Activated T-cell treated with anti-CD3 and anti-CD28 coated beads, Interleukin-2, amount 50 U/mL, for 4 hours (primary cell): ENCODE measurements at regions not wholly inside any gene's neighbourhood (a gene's known extent, or its start where the extent isn't known, plus 50 kb on each side); places are given as distances from the start of the nearest gene placed in this dataset.

Experiments
- ATAC-seq, 2 donors: fragments of 200-7000 bp; cut with Tn5 transposase; one replicate each; pipeline ENCODE4 v1.10.0; 2021
- DNase-seq: peaks from one replicate; pipeline ENCODE4 v3.0.0-alpha.2; 2020
- H3K27me3 Mint-ChIP-seq: one replicate; pipeline ENCODE4 v1.8.0; 2021; ENCODE audit warnings: low read depth, mixed read lengths
- H3K36me3 Mint-ChIP-seq: one replicate; pipeline ENCODE4 v1.8.0; 2022; ENCODE audit warnings: mixed read lengths; ENCODE audit not compliant: insufficient read depth
- H3K4me1 Mint-ChIP-seq: one replicate; pipeline ENCODE4 v1.8.0; 2021; ENCODE audit warnings: low read depth, mixed read lengths
- H3K4me3 Mint-ChIP-seq: one replicate; pipeline ENCODE4 v1.8.0; 2021; ENCODE audit warnings: mild to moderate bottlenecking, moderate library complexity, mixed read lengths
- H3K9me3 Mint-ChIP-seq: one replicate; pipeline ENCODE4 v1.8.0; 2021; ENCODE audit warnings: mixed read lengths

GRCh38 chr3:5657106-5657505 lies 469.6 kb downstream of the EDEM1 start:
- no peaks in the 10 kb centered on the region for H3K36me3 Mint-ChIP-seq
- DNase-seq (no peak), ATAC-seq (no peak)
- H3K4me3 Mint-ChIP-seq = no peak overlapping the region
- no peaks in the 10 kb centered on the region for H3K4me1 Mint-ChIP-seq
- no peaks in the 10 kb centered on the region for H3K27me3 Mint-ChIP-seq
- peaks cover 16% of the 10 kb centered on the region for H3K9me3 Mint-ChIP-seq

DNA sequence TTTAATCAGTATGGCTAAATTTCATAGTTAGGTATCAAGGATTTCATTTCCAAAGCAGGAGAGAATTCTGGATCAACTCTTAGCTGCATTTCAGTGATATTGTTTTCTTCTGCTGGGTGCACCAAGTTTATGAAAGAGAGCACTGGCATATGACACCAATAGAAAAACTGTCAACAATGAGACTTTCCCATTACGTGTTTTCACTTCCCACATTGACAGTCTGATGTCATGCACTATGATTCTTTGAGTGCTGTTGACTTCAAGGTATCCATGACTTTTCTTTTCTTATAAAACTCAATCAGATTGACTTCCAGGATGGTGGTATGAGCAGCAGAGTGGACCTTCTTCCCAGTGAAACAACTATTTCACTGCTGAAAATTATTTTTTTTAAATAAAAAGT lies 476.1 kb downstream of the EDEM1 start:
- Mint-ChIP-seq H3K36me3 (no peaks in the 10 kb centered on the region), H3K4me1 (no peaks in the 10 kb centered on the region), H3K4me3 (no peak overlapping the region), H3K27me3 (no peaks in the 10 kb centered on the region), H3K9me3 (peaks cover 46% of the 10 kb centered on the region)
- DNase-seq = no peak
- ATAC-seq = no peak

GRCh38 chr3:5666455-5666854 lies 478.9 kb downstream of the EDEM1 start:
- Mint-ChIP-seq H3K36me3 (no peaks in the 10 kb centered on the region), H3K9me3 (peaks cover 41% of the 10 kb centered on the region), H3K4me1 (no peaks in the 10 kb centered on the region), H3K4me3 (no peak overlapping the region), H3K27me3 (no peaks in the 10 kb centered on the region)
- DNase-seq (no peak), ATAC-seq (no peak)

DNA sequence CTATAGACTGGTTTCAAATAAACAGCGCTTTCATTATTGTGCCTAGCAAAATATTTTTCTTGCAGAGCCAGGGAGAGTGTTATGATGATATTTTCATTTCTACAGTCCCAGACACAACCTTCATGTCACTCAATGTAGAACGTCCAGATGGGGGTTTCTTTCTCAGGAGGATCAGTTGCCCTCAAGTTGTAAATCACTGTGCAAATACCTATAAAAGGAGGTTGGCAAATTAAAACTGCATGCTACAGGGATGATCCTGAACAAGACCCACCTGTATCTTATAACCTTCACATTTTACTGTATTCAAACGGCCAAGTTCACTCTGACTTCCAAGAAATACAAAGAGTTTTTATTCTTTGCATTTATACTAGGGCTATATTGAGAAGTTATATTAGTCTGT lies 486.0 kb downstream of the EDEM1 start:
- ATAC-seq (no peak), DNase-seq (no peak)
- Mint-ChIP-seq H3K36me3 (no peaks in the 10 kb centered on the region), H3K4me1 (no peaks in the 10 kb centered on the region), H3K27me3 (no peaks in the 10 kb centered on the region), H3K9me3 (peaks cover 12% of the 10 kb centered on the region), H3K4me3 (no peak overlapping the region)

- no peak overlapping the region for H3K4me3 Mint-ChIP-seq
- no peaks in the 10 kb centered on the region for H3K36me3 Mint-ChIP-seq
- ATAC-seq = no peak
- no peaks in the 10 kb centered on the region for H3K27me3 Mint-ChIP-seq
- DNase-seq = no peak
- no peaks in the 10 kb centered on the region for H3K4me1 Mint-ChIP-seq
- H3K9me3 Mint-ChIP-seq = peaks cover 19% of the 10 kb centered on the region
Measured at GRCh38 chr3:5675319-5675718, 487.8 kb downstream of the EDEM1 start.

GRCh38 chr3:5677555-5677954 lies 490.0 kb downstream of the EDEM1 start:
- Mint-ChIP-seq H3K36me3 (no peaks in the 10 kb centered on the region), H3K27me3 (no peaks in the 10 kb centered on the region), H3K4me3 (no peak overlapping the region), H3K9me3 (peaks cover 19% of the 10 kb centered on the region), H3K4me1 (no peaks in the 10 kb centered on the region)
- no peak for ATAC-seq
- no peak for DNase-seq

DNA sequence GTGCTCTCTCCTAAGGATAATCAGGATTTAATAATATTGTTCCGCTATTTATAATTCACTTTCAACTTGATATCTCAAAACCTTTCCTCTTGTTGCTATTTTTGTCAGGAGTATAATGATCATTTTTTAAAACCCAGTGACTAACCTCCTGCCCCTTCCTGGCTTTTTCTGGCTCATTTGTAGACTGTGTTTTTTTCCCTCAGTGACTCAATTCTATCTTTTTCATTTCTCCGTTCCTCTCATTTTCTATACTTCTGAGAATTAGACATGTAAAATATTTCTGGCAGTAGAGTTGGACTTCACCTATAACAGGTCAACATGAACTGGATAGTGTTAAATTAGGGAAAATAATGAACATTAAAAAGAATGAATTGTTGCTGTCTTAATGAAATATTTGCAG lies 490.7 kb downstream of the EDEM1 start:
- DNase-seq (no peak), ATAC-seq (no peak)
- no peaks in the 10 kb centered on the region for H3K27me3 Mint-ChIP-seq

DNA sequence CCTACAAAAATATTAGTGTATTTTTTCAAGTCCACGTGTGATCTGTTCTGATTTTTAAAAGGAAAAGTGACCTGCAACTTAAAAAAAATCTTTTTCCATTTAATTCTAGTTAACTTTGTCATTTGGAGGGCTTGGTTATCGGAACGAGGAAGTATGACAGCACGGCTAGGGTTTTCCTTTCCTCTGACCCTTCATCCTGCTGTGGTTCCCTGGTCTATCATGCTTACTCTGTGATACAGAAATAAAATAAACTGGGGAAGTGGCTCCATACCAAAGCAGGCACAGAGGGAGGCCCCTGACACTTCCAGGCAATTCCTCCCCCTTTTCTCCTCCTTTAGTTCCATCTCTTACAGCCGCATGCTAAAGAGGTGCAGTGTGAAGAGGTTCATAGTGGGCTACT lies 491.3 kb downstream of the EDEM1 start:
- Mint-ChIP-seq H3K9me3 (peaks cover 12% of the 10 kb centered on the region), H3K27me3 (no peaks in the 10 kb centered on the region), H3K4me1 (no peaks in the 10 kb centered on the region), H3K36me3 (no peaks in the 10 kb centered on the region), H3K4me3 (no peak overlapping the region)
- DNase-seq (no peak), ATAC-seq (no peak)

More for the DNA sequence above, 490.7 kb downstream of the EDEM1 start:
- Mint-ChIP-seq H3K9me3 (peaks cover 18% of the 10 kb centered on the region), H3K4me3 (no peak overlapping the region), H3K4me1 (no peaks in the 10 kb centered on the region), H3K36me3 (no peaks in the 10 kb centered on the region)

- H3K27me3 Mint-ChIP-seq = peaks cover 3% of the 10 kb centered on the region
- H3K4me3 Mint-ChIP-seq = no peak overlapping the region
- peaks cover 12% of the 10 kb centered on the region for H3K9me3 Mint-ChIP-seq
- ATAC-seq (no peak), DNase-seq (no peak)
- no peaks in the 10 kb centered on the region for H3K4me1 Mint-ChIP-seq
- no peaks in the 10 kb centered on the region for H3K36me3 Mint-ChIP-seq
Measured at GRCh38 chr3:5687230-5687629, 499.7 kb downstream of the EDEM1 start.

DNA sequence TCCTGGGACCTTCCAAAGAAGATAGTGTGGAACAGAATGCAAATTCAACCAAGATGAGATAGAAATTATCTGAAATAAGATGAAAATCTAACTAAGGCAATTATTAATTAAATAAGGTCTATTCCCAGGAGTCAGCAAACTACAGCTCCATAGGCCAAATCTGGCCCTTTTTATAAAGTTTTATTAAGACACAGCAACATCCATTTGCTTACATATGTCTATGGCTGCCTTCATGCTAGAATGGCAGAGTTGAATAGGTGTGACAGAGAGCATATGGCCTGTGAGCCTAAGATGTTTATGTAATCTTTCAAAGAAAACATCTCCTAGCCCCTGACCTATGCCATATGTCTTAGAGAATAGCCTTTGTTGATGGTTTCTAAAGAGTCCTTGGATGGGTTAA lies 503.0 kb downstream of the EDEM1 start:
- Mint-ChIP-seq H3K27me3 (peaks cover 3% of the 10 kb centered on the region), H3K4me3 (no peak overlapping the region), H3K9me3 (peaks cover 12% of the 10 kb centered on the region), H3K36me3 (no peaks in the 10 kb centered on the region), H3K4me1 (no peaks in the 10 kb centered on the region)
- ATAC-seq = no peak
- DNase-seq = no peak

DNA sequence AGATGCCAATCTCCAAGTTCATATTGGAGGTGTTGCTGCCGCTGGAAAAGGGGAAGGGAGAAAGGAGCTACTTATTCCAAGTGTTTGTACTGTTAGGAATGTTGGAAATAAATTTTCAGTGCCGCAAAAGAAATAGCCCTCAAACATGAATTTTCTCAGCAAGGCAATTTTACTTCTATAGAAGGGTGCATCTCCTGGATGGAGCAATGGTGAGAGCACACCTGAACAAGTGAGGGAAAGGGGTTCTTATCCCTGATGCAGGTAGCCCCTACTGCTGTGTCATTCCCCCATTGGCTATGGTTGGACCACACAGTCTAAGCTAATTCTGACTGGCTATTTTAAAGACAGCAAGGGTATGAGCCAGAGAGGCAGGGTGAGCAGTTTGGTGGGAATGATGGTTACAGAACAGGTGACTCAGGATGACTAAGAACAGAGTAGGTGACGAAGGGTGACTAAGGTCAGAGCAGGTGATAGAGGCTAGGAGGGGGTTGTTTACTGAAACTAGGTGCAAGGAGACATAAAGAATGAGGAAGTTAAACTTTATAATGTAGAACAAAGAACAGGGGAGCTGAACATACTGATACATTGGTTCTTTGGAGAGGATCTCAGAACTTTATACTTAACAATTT lies 503.5 kb downstream of the EDEM1 start:
- ATAC-seq = no peak
- no peaks in the 10 kb centered on the region for H3K4me1 Mint-ChIP-seq
- H3K27me3 Mint-ChIP-seq = peaks cover under 1% of the 10 kb centered on the region
- H3K4me3 Mint-ChIP-seq = no peak overlapping the region
- no peak for DNase-seq
- H3K36me3 Mint-ChIP-seq = no peaks in the 10 kb centered on the region
- H3K9me3 Mint-ChIP-seq = peaks cover 12% of the 10 kb centered on the region

DNA sequence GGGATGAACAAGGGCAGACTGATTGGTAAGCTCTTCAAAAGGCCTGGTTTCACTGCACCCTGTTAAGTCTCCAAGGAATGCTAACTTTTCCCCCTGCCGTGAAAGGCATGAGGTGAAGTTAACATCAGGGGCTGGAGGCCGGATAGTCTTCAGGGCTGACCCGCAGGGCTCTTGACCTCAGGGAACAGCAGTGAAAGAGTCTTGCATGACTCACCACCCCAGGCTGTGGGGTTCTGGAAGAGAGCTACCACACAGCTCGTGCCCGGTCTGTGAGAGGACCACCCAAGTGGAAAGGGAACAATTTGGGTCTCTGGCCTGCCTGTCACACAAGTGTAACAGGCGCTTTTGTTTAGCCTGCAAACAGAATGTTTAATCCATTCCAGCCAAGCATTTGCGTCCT lies 504.9 kb downstream of the EDEM1 start:
- H3K36me3 Mint-ChIP-seq = no peaks in the 10 kb centered on the region
- no peak for DNase-seq
- ATAC-seq = no peak
- no peak overlapping the region for H3K4me3 Mint-ChIP-seq
- peaks cover 8% of the 10 kb centered on the region for H3K9me3 Mint-ChIP-seq
- no peaks in the 10 kb centered on the region for H3K4me1 Mint-ChIP-seq
- no peaks in the 10 kb centered on the region for H3K27me3 Mint-ChIP-seq

DNA sequence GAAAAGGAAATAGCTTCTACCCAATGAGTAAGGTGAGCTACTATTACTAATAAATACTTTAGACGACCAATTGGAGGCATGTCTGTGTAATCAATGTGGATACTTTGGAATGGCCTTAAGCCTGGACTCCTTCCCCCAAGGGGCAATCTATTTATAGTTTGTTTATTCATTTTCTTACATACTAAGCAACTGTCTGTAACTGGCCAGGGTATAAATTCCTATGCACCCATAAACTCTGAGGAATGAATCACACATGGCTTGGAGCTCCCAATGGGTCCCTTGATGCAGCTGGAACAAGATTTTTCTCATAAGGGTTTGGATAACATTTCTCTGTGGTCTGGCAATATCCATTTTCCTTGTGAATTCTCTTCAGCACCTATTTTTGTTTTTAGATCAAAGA lies 506.8 kb downstream of the EDEM1 start:
- H3K36me3 Mint-ChIP-seq = no peaks in the 10 kb centered on the region
- H3K27me3 Mint-ChIP-seq = no peaks in the 10 kb centered on the region
- DNase-seq (no peak), ATAC-seq (no peak)
- no peak overlapping the region for H3K4me3 Mint-ChIP-seq
- H3K4me1 Mint-ChIP-seq = no peaks in the 10 kb centered on the region
- H3K9me3 Mint-ChIP-seq = peaks cover 8% of the 10 kb centered on the region

DNA sequence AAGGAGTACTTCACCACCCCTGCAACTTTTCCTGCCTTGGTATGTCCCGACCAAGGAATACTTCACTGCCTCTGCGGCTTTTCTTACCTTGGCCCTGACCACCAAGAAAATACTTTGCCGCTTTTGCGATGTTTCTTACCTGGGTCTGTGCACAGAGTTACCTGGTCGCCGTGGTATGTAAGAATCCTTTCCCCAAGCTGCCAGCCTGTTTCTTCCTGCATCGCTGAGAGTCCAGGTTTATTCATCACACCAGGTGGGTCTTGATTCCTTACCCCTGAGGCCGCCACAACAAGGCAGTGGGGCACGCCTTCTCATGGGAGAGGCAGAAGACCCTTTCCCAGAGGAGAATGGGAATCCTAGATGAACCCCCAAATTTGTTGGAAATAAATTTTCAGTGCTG lies 511.3 kb downstream of the EDEM1 start:
- Mint-ChIP-seq H3K4me3 (no peak overlapping the region), H3K9me3 (no peaks in the 10 kb centered on the region), H3K27me3 (no peaks in the 10 kb centered on the region), H3K4me1 (no peaks in the 10 kb centered on the region), H3K36me3 (no peaks in the 10 kb centered on the region)
- no peak for DNase-seq
- ATAC-seq = no peak

DNA sequence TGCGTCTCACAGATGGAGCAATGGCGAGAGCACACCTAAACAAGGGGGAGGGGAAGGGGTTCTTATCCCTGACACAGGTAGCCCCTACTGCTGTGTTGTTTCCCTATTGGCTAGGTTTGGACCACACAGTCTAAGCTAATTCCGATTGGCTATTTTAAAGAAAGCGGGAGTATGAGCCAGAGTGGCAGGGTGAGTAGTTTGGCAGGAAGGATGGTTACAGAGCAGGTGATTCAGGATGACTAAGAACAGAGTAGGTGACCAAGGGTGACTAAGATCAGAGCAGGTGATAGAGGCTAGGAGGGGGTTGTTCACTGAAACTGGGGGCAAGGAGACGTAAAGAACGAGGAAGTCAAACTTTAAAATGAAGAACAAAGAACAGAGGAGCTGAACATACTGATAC lies 511.8 kb downstream of the EDEM1 start:
- no peak for ATAC-seq
- no peak for DNase-seq
- no peaks in the 10 kb centered on the region for H3K36me3 Mint-ChIP-seq
- H3K9me3 Mint-ChIP-seq = no peaks in the 10 kb centered on the region
- no peak overlapping the region for H3K4me3 Mint-ChIP-seq
- no peaks in the 10 kb centered on the region for H3K4me1 Mint-ChIP-seq
- no peaks in the 10 kb centered on the region for H3K27me3 Mint-ChIP-seq

DNA sequence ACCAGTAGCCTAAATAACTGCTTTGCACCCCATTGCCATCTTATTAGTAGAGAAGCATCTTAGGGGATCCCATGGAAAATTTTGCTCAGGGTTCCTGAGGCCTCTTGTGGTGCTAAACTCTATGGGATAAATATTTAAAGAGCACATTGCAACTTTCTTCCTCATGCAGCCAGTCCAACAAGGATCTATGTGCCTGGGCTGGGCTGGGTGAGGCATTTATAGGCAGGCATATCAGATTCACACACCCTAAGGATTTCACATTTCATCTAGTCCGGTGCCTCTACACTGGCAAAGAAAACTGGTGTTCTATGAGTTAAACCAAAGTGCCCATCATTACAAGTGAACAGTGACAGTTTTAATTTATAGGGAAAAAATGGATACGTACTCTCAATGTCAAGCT lies 512.3 kb downstream of the EDEM1 start:
- Mint-ChIP-seq H3K4me3 (no peak overlapping the region), H3K36me3 (no peaks in the 10 kb centered on the region), H3K4me1 (no peaks in the 10 kb centered on the region), H3K9me3 (no peaks in the 10 kb centered on the region), H3K27me3 (no peaks in the 10 kb centered on the region)
- DNase-seq (no peak), ATAC-seq (no peak)
